ENCODE measurements at regions not wholly inside any gene's neighbourhood (a gene's known extent, or its start where the extent isn't known, plus 50 kb on each side); places are given as distances from the start of the nearest gene placed in this dataset.

DNA sequence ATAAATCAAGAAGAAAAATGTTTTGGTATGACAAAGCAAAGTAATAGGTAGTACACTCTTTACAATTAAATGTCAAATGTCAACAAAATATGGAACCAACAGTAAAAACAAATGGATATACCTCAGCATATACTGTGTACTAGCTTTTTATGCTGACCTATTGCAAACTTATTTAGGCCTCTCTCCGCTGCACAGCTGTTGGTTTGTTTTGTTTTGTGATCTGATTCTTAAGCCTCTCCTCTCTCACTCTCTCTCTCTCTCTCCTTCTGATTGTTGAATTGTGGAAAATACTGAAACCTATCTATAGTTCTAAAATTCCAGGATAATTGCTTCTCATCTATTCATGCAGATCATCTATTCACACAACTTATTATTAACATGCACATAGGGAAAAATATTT is 154.9 kb upstream of the ARHGAP28 start:
- no peak overlapping the region for H3K4me2 ChIP-seq (replicated peaks; ENCODE audit: low read depth, low read length, poor library complexity, severe bottlenecking)
- DNase-seq (no peak), ATAC-seq (ENCODE audit: low read depth) (no peak)
- TF ChIP-seq EZH2 (IDR thresholded peaks at IDR 0.05; ENCODE audit: borderline replicate concordance, insufficient read depth, low read depth, low read length, poor library complexity, severe bottlenecking): no peak
- no peak for TF ChIP-seq CTCF (IDR thresholded peaks at IDR 0.05)
- peaks cover 0 to 7% (median 0%) of the 10 kb centered on the region in 3 donors for H3K9me3 ChIP-seq (ENCODE audit: control extremely low read depth in 1 of 3, control insufficient read depth in 2 of 3, insufficient read depth in 1 of 3, low read length in 2 of 3)
- no peak overlapping the region for H2AFZ ChIP-seq (ENCODE audit: insufficient read depth, low read depth, low read length, poor library complexity, severe bottlenecking)
- ChIA-PET CTCF (no interaction called here), POLR2A (no interaction called here)
- intact Hi-C loops (cut with micrococcal nuclease): no loop called here
- no peaks in the 10 kb centered on the region for H4K20me1 ChIP-seq (ENCODE audit: control insufficient read depth, insufficient read depth, low read length, poor library complexity, severe bottlenecking)
- H3K4me3 ChIP-seq (ENCODE audit: control extremely low read depth in 1 of 5, extremely low read depth in 1 of 5, insufficient read depth in 1 of 5, low read depth in 2 of 5, low read length in 4 of 5): no peak overlapping the region
- no CpG with 5 or more reads among the region's 1 CpG for WGBS (ENCODE audit: insufficient coverage)
- no peaks in the 10 kb centered on the region for H3K36me3 ChIP-seq (replicated peaks in 1 of 2; ENCODE audit: control extremely low read depth in 1 of 2, control insufficient read depth in 1 of 2, extremely low read depth in 1 of 2, insufficient read depth in 2 of 2, low read length in 1 of 2)
- Mint-ChIP-seq H3K9me3 (ENCODE audit: insufficient read depth) (no peaks in the 10 kb centered on the region), H3K27ac (no peak overlapping the region), H3K4me1 (no peaks in the 10 kb centered on the region), H3K27me3 (no peaks in the 10 kb centered on the region), H3K4me3 (no peak overlapping the region)
- no peaks in the 10 kb centered on the region for H3K4me1 ChIP-seq (ENCODE audit: control insufficient read depth in 2 of 2, insufficient read depth in 2 of 2, low read length in 2 of 2)
- H3K9ac ChIP-seq (ENCODE audit: low read length): no peak overlapping the region
- no peak overlapping the region for H3K27ac ChIP-seq (ENCODE audit: low read length in 2 of 2)
- no peaks in the 10 kb centered on the region for H3K27me3 ChIP-seq (replicated peaks in 1 of 4; ENCODE audit: control extremely low read depth in 1 of 4, control insufficient read depth in 3 of 4, insufficient read depth in 4 of 4, low read length in 3 of 4)
- H3K79me2 ChIP-seq (ENCODE audit: control insufficient read depth, insufficient read depth, low read length): no peaks in the 10 kb centered on the region

GRCh38 chr18:6575908-6576307 is 153.6 kb upstream of the ARHGAP28 start:
- Histone ChIP-seq H4K20me1 (ENCODE audit: control insufficient read depth, insufficient read depth, low read length, poor library complexity, severe bottlenecking) (no peaks in the 10 kb centered on the region), H3K27ac (ENCODE audit: low read length in 2 of 2) (no peak overlapping the region), H3K4me2 (replicated peaks; ENCODE audit: low read depth, low read length, poor library complexity, severe bottlenecking) (no peak overlapping the region), H3K4me3 (ENCODE audit: control extremely low read depth in 1 of 5, extremely low read depth in 1 of 5, insufficient read depth in 1 of 5, low read depth in 2 of 5, low read length in 4 of 5) (no peak overlapping the region), H3K36me3 (replicated peaks in 1 of 2; ENCODE audit: control extremely low read depth in 1 of 2, control insufficient read depth in 1 of 2, extremely low read depth in 1 of 2, insufficient read depth in 2 of 2, low read length in 1 of 2) (no peaks in the 10 kb centered on the region), H3K79me2 (ENCODE audit: control insufficient read depth, insufficient read depth, low read length) (no peaks in the 10 kb centered on the region), H3K27me3 (replicated peaks in 1 of 4; ENCODE audit: control extremely low read depth in 1 of 4, control insufficient read depth in 3 of 4, insufficient read depth in 4 of 4, low read length in 3 of 4) (no peaks in the 10 kb centered on the region), H3K9me3 (ENCODE audit: control extremely low read depth in 1 of 3, control insufficient read depth in 2 of 3, insufficient read depth in 1 of 3, low read length in 2 of 3) (peaks cover 0 to 7% (median 0%) of the 10 kb centered on the region in 3 donors), H3K4me1 (ENCODE audit: control insufficient read depth in 2 of 2, insufficient read depth in 2 of 2, low read length in 2 of 2) (no peaks in the 10 kb centered on the region), H3K9ac (ENCODE audit: low read length) (no peak overlapping the region), H2AFZ (ENCODE audit: insufficient read depth, low read depth, low read length, poor library complexity, severe bottlenecking) (no peak overlapping the region)
- DNase-seq (no peak), ATAC-seq (ENCODE audit: low read depth) (no peak)
- intact Hi-C loops (cut with micrococcal nuclease): no loop called here
- H3K27me3 Mint-ChIP-seq: no peaks in the 10 kb centered on the region
- ChIA-PET POLR2A (no interaction called here), CTCF (no interaction called here)
- 96% methylated on average over 10 of the region's 10 CpGs for WGBS (ENCODE audit: insufficient coverage)
- no peak overlapping the region for H3K27ac Mint-ChIP-seq
- H3K4me1 Mint-ChIP-seq: no peaks in the 10 kb centered on the region
- no peak overlapping the region for H3K4me3 Mint-ChIP-seq
- H3K9me3 Mint-ChIP-seq (ENCODE audit: insufficient read depth): no peaks in the 10 kb centered on the region
- TF ChIP-seq EZH2 (IDR thresholded peaks at IDR 0.05; ENCODE audit: borderline replicate concordance, insufficient read depth, low read depth, low read length, poor library complexity, severe bottlenecking) (no peak), CTCF (IDR thresholded peaks at IDR 0.05) (no peak)
